Thyroid gland (tissue), 4 donors: ENCODE measurements at regions not wholly inside any gene's neighbourhood (a gene's known extent, or its start where the extent isn't known, plus 50 kb on each side); places are given as distances from the start of the nearest gene placed in this dataset.

ENCODE experiments used
- POLR2A ChIP-seq, 2 donors: fragments of 450-650 bp; IDR thresholded peaks; one replicate each; pipeline ENCODE4 v1.6.1; 2017; ENCODE audit warnings: antibody characterized with exemption in 2 of 2, mild to moderate bottlenecking in 2 of 2, moderate library complexity in 1 of 2
- TF ChIP-seq, protein P1 (sequence below), 6 experiments: fragments of 200-600 bp in 3 of 6; fragments of 450-650 bp in 3 of 6; sonication (generic) in 3 of 6; IDR thresholded peaks; one replicate each; pipeline ENCODE4 v1.5.1; 2016 to 2019; ENCODE audit warnings: antibody characterized with exemption in 6 of 6, mild to moderate bottlenecking in 2 of 6, inconsistent platforms in 1 of 6, moderate library complexity in 1 of 6

DNA sequence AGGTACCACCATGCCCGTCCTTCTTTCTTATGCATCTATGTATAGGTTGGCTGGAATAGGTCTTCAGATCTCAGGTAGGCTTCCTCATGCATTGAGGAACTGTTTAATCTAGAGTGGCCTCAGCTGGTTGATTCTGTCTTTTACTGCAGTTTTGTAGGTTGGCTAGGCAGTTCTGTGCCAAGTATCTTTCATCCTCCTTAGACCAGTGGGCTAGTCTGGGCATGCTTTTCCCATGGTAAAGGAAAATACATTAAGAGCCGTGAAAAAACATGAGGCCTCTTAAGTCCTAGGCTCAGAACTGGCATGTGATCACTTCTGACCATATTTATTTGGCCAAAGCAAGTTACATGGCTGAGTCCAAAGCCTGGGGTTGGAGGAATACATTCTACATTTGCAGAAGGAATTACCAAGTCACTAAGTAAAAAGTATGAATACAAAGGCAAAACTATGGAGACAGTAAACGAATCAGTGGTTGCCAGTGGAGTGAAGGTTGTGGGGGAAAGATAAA, 137.3 kb downstream of the WIF1 start:
- TF ChIP-seq, protein P1, sequence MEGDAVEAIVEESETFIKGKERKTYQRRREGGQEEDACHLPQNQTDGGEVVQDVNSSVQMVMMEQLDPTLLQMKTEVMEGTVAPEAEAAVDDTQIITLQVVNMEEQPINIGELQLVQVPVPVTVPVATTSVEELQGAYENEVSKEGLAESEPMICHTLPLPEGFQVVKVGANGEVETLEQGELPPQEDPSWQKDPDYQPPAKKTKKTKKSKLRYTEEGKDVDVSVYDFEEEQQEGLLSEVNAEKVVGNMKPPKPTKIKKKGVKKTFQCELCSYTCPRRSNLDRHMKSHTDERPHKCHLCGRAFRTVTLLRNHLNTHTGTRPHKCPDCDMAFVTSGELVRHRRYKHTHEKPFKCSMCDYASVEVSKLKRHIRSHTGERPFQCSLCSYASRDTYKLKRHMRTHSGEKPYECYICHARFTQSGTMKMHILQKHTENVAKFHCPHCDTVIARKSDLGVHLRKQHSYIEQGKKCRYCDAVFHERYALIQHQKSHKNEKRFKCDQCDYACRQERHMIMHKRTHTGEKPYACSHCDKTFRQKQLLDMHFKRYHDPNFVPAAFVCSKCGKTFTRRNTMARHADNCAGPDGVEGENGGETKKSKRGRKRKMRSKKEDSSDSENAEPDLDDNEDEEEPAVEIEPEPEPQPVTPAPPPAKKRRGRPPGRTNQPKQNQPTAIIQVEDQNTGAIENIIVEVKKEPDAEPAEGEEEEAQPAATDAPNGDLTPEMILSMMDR (IDR thresholded peaks at IDR 0.05): no peak
- TF ChIP-seq POLR2A (IDR thresholded peaks at IDR 0.05): no peak
